DND-41 (cell line): ENCODE measurements at regions not wholly inside any gene's neighbourhood (a gene's known extent, or its start where the extent isn't known, plus 50 kb on each side); places are given as distances from the start of the nearest gene placed in this dataset.

Experiments used
- ATAC-seq: fragments of 200-7000 bp; cut with Tn5 transposase; 3 replicates; pipeline ENCODE4 v1.9.1; 2021; ENCODE audit warnings: low read depth; ENCODE audit not compliant: insufficient read depth
- DNase-seq: peaks from one replicate; pipeline ENCODE4 v3.0.0-alpha.2; 2020
- H2AFZ ChIP-seq: 2 replicates; pipeline ENCODE4 v1.6.0; 2012; ENCODE audit warnings: low read depth, low read length
- H3K27ac ChIP-seq: 2 replicates; pipeline ENCODE4 v1.5.1; 2012; ENCODE audit warnings: low read length, inconsistent platforms
- H3K27me3 ChIP-seq: fragments of 200-600 bp; sonication (generic); 2 replicates; pipeline ENCODE4 v1.6.0; 2012; ENCODE audit warnings: low read length, mild to moderate bottlenecking, inconsistent platforms; ENCODE audit not compliant: insufficient read depth, poor library complexity
- H3K36me3 ChIP-seq: 2 replicates; pipeline ENCODE4 v1.5.1; 2012; ENCODE audit warnings: low read length, inconsistent platforms; ENCODE audit not compliant: insufficient read depth
- H3K4me1 ChIP-seq: 2 replicates; pipeline ENCODE4 v1.5.1; 2012; ENCODE audit warnings: mild to moderate bottlenecking, low read length; ENCODE audit not compliant: insufficient read depth
- H3K4me2 ChIP-seq: 2 replicates; pipeline ENCODE4 v1.6.0; 2012; ENCODE audit warnings: mild to moderate bottlenecking, moderate library complexity, low read length, inconsistent platforms; ENCODE audit not compliant: insufficient read depth
- H3K4me3 ChIP-seq, 2 experiments: fragments of 200-600 bp in 1 of 2; shearing (Covaris generic) in 1 of 2; 2 replicates each; pipeline ENCODE4 v1.5.1; 2012 to 2016; ENCODE audit warnings: inconsistent platforms in 2 of 2, low read length in 2 of 2, mild to moderate bottlenecking in 2 of 2, low read depth in 1 of 2, moderate library complexity in 1 of 2
- H3K79me2 ChIP-seq: 2 replicates; pipeline ENCODE4 v1.6.0; 2012; ENCODE audit warnings: low read length, inconsistent platforms; ENCODE audit not compliant: insufficient read depth
- H3K9ac ChIP-seq: 2 replicates; pipeline ENCODE4 v1.6.0; 2012; ENCODE audit warnings: low read depth, mild to moderate bottlenecking, inconsistent platforms, low read length, moderate library complexity
- H3K9me3 ChIP-seq: 2 replicates; pipeline ENCODE4 v1.5.1; 2012; ENCODE audit warnings: low read length, moderate library complexity, mild to moderate bottlenecking, inconsistent platforms; ENCODE audit not compliant: insufficient read depth, severe bottlenecking
- H4K20me1 ChIP-seq: 2 replicates; pipeline ENCODE4 v1.6.0; 2012; ENCODE audit warnings: low read length; ENCODE audit not compliant: insufficient read depth
- EZH2 ChIP-seq: IDR thresholded peaks from 3 replicates; pipeline ENCODE4 v1.6.1; 2012; ENCODE audit warnings: borderline replicate concordance, low read depth, mild to moderate bottlenecking, moderate library complexity, low read length, inconsistent platforms; ENCODE audit not compliant: severe bottlenecking
- TF ChIP-seq, protein P1 (sequence below): IDR thresholded peaks from 2 replicates; pipeline ENCODE4 v1.5.1; 2012; ENCODE audit warnings: borderline replicate concordance, low read length, moderate library complexity, mild to moderate bottlenecking; ENCODE audit not compliant: poor library complexity, severe bottlenecking; ENCODE audit errors: extremely low read depth

DNA sequence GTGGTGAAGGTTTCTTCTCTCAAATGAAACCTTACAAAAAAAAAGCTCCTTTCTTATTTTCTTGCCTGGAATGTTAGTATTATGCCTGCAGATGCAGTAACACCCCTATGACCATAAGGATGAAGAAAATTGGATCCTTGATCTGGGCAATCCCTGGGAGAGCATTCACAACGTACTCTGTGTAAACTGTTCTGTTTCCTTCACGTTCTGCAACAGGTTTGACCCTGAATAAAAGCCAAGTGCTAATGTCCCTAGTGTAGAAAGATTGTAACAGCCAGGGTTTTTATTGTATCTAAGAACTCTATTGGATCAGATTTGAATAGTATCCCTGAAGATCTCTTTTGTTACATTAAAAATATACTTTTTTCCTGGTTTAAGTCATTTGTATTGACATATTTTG is 1639.6 kb upstream of the ACO1 start:
- no peaks in the 10 kb centered on the region for H3K36me3 ChIP-seq
- no peaks in the 10 kb centered on the region for H3K27me3 ChIP-seq
- H3K4me3 ChIP-seq: no peak overlapping the region
- no peak overlapping the region for H3K9ac ChIP-seq
- ATAC-seq: no peak
- H3K4me1 ChIP-seq: no peaks in the 10 kb centered on the region
- H2AFZ ChIP-seq: no peak overlapping the region
- H4K20me1 ChIP-seq: no peaks in the 10 kb centered on the region
- no peak for DNase-seq
- H3K9me3 ChIP-seq: no peaks in the 10 kb centered on the region
- H3K4me2 ChIP-seq: no peak overlapping the region
- no peaks in the 10 kb centered on the region for H3K79me2 ChIP-seq
- TF ChIP-seq EZH2: no peak
- TF ChIP-seq, protein P1, sequence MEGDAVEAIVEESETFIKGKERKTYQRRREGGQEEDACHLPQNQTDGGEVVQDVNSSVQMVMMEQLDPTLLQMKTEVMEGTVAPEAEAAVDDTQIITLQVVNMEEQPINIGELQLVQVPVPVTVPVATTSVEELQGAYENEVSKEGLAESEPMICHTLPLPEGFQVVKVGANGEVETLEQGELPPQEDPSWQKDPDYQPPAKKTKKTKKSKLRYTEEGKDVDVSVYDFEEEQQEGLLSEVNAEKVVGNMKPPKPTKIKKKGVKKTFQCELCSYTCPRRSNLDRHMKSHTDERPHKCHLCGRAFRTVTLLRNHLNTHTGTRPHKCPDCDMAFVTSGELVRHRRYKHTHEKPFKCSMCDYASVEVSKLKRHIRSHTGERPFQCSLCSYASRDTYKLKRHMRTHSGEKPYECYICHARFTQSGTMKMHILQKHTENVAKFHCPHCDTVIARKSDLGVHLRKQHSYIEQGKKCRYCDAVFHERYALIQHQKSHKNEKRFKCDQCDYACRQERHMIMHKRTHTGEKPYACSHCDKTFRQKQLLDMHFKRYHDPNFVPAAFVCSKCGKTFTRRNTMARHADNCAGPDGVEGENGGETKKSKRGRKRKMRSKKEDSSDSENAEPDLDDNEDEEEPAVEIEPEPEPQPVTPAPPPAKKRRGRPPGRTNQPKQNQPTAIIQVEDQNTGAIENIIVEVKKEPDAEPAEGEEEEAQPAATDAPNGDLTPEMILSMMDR: no peak
- H3K27ac ChIP-seq: no peak overlapping the region

DNA sequence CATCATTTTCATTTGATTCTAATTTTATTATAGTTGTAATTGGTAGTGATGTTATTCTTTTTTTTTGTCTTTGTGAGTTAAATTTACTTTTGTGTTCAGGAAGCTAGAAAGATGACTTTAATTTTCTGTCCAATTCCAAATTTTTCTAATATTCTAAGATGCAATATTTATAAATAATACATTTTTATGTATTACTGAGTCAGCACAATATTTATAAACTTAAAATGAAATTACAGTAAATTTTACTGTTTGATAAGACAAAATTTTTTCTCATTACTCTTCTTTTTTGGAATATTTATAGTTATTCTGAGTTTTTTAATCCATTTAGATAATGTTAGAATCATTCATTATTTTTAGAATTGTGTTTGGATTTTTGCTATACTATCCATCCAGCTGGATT is 1637.9 kb upstream of the ACO1 start:
- Histone ChIP-seq H3K79me2 (no peaks in the 10 kb centered on the region), H3K4me2 (no peak overlapping the region), H3K27me3 (no peaks in the 10 kb centered on the region), H3K4me1 (no peaks in the 10 kb centered on the region), H4K20me1 (no peaks in the 10 kb centered on the region), H2AFZ (no peak overlapping the region), H3K27ac (no peak overlapping the region), H3K9ac (no peak overlapping the region), H3K36me3 (no peaks in the 10 kb centered on the region), H3K4me3 (no peak overlapping the region), H3K9me3 (no peaks in the 10 kb centered on the region)
- DNase-seq (no peak), ATAC-seq (no peak)
- TF ChIP-seq, protein P1: no peak
- TF ChIP-seq EZH2: no peak

DNA sequence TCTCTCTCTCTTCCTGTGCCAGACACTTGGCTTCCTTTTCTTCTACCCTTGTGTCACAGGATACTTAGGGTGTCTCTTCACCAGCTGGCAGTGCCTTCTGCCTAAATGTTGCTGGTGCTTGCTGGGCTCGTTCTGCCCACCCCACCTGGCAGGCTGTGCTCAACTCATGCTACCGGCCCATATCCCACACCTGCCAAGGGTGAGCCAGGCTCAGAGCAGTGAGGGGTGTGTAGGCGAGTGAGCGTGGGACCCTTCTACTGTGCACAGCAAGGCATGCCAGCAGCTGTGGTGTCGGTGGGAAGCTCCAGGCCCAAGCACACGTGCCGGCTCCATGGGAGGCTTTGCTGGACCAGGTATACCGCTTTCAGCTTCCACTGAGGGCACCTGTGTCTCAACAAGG is 1626.7 kb upstream of the ACO1 start:
- no peak overlapping the region for H2AFZ ChIP-seq
- no peaks in the 10 kb centered on the region for H3K36me3 ChIP-seq
- no peak for TF ChIP-seq EZH2
- TF ChIP-seq, protein P1: no peak
- no peaks in the 10 kb centered on the region for H3K9me3 ChIP-seq
- no peak overlapping the region for H3K27ac ChIP-seq
- H3K4me1 ChIP-seq: no peaks in the 10 kb centered on the region
- no peak overlapping the region for H3K4me2 ChIP-seq
- DNase-seq (no peak), ATAC-seq (no peak)
- no peaks in the 10 kb centered on the region for H3K79me2 ChIP-seq
- no peaks in the 10 kb centered on the region for H4K20me1 ChIP-seq
- H3K9ac ChIP-seq: no peak overlapping the region
- no peaks in the 10 kb centered on the region for H3K27me3 ChIP-seq
- H3K4me3 ChIP-seq: no peak overlapping the region
